ENCODE measurements at regions not wholly inside any gene's neighbourhood (a gene's known extent, or its start where the extent isn't known, plus 50 kb on each side); places are given as distances from the start of the nearest gene placed in this dataset.

DNA sequence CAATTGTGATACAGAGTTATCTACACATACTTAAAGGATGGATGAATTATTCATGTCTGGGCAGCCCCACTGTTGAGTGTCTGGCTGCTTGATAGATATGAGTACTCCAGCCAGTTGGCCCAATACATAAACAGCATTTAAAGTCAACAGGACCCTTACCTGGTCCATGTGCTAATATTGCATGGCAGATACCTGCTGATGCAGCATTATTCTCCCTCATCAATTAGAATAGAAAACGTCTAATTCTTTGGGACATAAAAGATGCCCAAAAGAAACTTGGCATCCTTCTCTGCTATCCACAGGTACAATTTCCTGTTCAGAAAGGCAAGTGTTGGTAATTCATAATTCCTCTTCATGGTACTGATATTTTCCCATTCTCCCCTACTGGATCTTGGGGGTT is 550.8 kb downstream of the TFAP2B start:
- H3K27ac ChIP-seq, result no peak overlapping the region
- TF ChIP-seq, protein P1, sequence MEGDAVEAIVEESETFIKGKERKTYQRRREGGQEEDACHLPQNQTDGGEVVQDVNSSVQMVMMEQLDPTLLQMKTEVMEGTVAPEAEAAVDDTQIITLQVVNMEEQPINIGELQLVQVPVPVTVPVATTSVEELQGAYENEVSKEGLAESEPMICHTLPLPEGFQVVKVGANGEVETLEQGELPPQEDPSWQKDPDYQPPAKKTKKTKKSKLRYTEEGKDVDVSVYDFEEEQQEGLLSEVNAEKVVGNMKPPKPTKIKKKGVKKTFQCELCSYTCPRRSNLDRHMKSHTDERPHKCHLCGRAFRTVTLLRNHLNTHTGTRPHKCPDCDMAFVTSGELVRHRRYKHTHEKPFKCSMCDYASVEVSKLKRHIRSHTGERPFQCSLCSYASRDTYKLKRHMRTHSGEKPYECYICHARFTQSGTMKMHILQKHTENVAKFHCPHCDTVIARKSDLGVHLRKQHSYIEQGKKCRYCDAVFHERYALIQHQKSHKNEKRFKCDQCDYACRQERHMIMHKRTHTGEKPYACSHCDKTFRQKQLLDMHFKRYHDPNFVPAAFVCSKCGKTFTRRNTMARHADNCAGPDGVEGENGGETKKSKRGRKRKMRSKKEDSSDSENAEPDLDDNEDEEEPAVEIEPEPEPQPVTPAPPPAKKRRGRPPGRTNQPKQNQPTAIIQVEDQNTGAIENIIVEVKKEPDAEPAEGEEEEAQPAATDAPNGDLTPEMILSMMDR (IDR thresholded peaks at IDR 0.05), result no peak
- no peak overlapping the region for H3K4me3 ChIP-seq
- DNase-seq (ENCODE audit: low spot score), result no peak

DNA sequence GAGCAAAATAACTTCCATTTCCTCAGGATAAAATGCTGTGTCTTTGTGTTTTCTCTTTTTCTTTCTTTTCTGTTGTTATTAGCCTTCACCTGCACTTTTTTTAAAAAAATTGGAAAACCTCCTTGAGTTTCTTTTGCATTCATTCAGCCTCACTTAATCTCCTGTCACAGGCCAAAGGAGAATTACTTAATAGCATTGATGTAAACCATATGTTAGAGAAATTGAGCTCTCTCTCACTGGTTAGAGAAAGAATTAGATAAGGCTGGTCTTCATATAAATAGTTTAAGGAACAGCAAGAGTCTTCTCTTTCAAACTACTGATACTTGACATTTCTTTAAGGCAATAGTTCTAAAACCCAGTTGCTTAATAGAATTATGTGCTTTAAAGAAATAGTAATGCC is 564.2 kb downstream of the TFAP2B start:
- TF ChIP-seq, protein P1 (IDR thresholded peaks at IDR 0.05), result no peak
- no peak overlapping the region for H3K4me3 ChIP-seq
- H3K27ac ChIP-seq, result no peak overlapping the region
- DNase-seq (ENCODE audit: low spot score), result no peak

DNA sequence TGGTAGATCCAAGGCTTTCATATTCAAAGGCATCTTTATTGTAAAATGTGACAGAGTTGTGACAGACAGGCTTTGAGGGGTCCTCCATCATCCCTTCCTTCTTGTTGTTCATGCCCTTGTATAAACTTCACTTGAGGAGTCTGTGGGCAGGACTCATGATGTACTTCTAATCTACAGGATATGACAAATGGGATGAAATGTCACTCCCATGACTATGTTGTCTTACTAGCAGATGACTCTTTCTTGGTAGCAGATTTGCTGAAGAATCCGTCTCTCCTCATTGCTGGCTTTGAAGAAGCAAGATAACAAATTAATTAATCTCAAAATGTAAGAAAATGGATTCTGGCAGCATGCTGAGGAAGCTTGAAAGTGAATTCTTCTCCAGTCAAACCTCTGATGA is 566.1 kb downstream of the TFAP2B start:
- TF ChIP-seq, protein P1 (IDR thresholded peaks at IDR 0.05), result no peak
- H3K27ac ChIP-seq, result no peak overlapping the region
- no peak overlapping the region for H3K4me3 ChIP-seq
- no peak for DNase-seq (ENCODE audit: low spot score)

DNA sequence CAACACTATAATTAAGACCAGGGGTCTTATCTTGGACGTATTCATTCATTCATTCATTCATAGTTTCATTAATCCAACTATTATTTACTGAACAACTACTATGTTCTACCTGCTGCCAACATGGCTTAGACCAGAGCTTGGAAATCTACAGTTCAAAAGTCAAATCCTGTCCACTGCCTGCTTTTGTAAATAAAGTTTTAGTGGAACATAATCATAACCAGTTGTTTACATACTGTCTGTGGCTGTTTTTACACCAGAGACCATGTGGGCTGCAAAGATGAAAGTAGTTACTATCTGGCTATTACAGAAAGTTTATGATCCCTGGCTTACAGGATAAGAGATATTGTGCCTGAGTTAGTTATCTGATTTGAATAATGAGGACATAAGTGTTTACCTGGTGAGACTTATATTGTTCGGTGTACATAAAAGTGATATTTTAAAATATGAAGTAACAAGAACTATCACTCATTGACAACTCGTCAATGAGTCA is 567.7 kb downstream of the TFAP2B start:
- Histone ChIP-seq H3K27ac (no peak overlapping the region), H3K4me3 (no peak overlapping the region)
- TF ChIP-seq, protein P1 (IDR thresholded peaks at IDR 0.05), result no peak
- no peak for DNase-seq (ENCODE audit: low spot score)

DNA sequence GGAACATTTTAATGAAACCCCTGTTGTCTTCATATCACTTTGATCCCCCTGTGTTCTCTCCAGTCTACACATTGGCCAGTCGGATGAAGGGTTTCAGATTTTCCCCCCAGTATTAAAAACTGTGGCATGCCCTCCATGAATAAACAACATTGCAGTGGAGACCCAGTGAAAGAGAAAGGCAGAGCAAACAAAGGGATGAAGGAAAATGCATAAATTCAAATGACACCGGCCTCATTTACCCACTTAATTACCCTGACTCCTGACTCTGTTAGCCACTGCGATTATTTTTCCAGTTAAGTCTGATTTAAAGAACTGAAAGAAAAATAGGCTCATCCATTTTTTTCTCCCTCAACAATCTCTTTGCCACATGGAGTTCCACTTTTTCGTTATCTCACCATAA is 569.2 kb downstream of the TFAP2B start:
- no peak overlapping the region for H3K27ac ChIP-seq
- no peak for DNase-seq (ENCODE audit: low spot score)
- H3K4me3 ChIP-seq, result no peak overlapping the region
- TF ChIP-seq, protein P1 (IDR thresholded peaks at IDR 0.05), result no peak

DNA sequence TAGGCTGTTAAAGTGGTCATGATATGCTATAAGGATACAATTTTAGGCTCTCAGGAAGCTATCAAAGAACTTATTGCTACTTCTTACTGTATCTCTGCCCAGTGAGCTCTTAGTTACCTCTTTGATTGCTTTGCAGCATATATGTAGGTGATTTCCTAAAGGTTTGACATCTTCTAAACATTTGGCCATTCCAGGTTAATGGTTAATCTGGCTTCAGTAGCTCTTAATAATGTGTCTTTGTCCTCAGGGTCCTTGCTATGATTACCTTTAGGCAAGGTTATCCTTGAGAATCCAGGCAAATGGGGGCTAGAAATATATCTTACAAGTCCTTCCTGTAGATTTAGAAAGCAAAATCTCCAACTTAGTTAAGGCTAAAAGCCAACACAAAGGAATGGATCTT is 575.4 kb downstream of the TFAP2B start:
- Histone ChIP-seq H3K4me3 (no peak overlapping the region), H3K27ac (no peak overlapping the region)
- TF ChIP-seq, protein P1 (IDR thresholded peaks at IDR 0.05), result no peak
- no peak for DNase-seq (ENCODE audit: low spot score)

DNA sequence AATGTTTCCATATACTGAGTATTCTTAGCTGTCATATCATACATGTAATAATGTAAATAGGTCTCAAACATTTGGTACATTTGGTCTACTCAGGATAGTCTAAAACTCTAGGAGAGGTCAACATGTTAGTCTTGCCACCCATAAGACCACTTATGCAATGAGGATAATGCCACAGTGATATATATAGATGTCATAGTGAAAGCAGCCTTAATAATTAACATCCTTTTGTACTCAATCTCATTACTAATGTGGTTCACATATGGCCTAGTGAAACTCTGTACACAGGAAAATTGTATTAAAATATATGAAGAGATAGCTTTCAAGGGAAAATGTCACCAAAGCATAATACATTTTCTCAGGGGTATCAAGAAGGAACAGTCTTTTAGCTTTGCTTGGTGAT is 577.9 kb downstream of the TFAP2B start:
- no peak overlapping the region for H3K4me3 ChIP-seq
- TF ChIP-seq, protein P1 (IDR thresholded peaks at IDR 0.05), result no peak
- no peak for DNase-seq (ENCODE audit: low spot score)

More for the DNA sequence above, 577.9 kb downstream of the TFAP2B start:
- no peak overlapping the region for H3K27ac ChIP-seq
